Liver (tissue), 8 donors: ENCODE measurements at regions not wholly inside any gene's neighbourhood (a gene's known extent, or its start where the extent isn't known, plus 50 kb on each side); places are given as distances from the start of the nearest gene placed in this dataset.

Experiments
- DNase-seq: peaks from one replicate; pipeline ENCODE4 v3.0.0-alpha.2; 2017; ENCODE audit warnings: low spot score
- H3K27ac ChIP-seq, 2 donors: one replicate each; pipeline ENCODE4 v1.7.0; 2013; ENCODE audit warnings: inconsistent platforms in 2 of 2, low read length in 2 of 2, control low read depth in 1 of 2, low read depth in 1 of 2, mild to moderate bottlenecking in 1 of 2
- H3K27me3 ChIP-seq, 4 donors: one replicate each; pipeline versions ENCODE4 v1.6.1 to v1.7.0; 2013; ENCODE audit warnings: low read length in 3 of 4, inconsistent platforms in 1 of 4, mild to moderate bottlenecking in 1 of 4, moderate library complexity in 1 of 4; ENCODE audit not compliant: control insufficient read depth in 4 of 4, insufficient read depth in 4 of 4
- H3K36me3 ChIP-seq, 4 donors: one replicate each; pipeline versions ENCODE4 v1.6.1 to v1.7.0; 2013; ENCODE audit warnings: low read length in 3 of 4, mild to moderate bottlenecking in 3 of 4, low read depth in 1 of 4, moderate library complexity in 1 of 4; ENCODE audit not compliant: control insufficient read depth in 4 of 4, insufficient read depth in 3 of 4
- H3K4me1 ChIP-seq, 4 donors: one replicate each; pipeline versions ENCODE4 v1.6.1 to v1.7.0; 2013; ENCODE audit warnings: low read length in 3 of 4, mild to moderate bottlenecking in 3 of 4, moderate library complexity in 1 of 4; ENCODE audit not compliant: control insufficient read depth in 4 of 4, insufficient read depth in 4 of 4
- H3K4me3 ChIP-seq, 3 donors: one replicate each; pipeline versions ENCODE4 v1.6.1 to v1.7.0; 2013; ENCODE audit warnings: low read length in 3 of 3, control low read depth in 1 of 3, low read depth in 1 of 3, mild to moderate bottlenecking in 1 of 3
- H3K9ac ChIP-seq, 2 donors: one replicate each; pipeline ENCODE4 v1.7.0; 2013; ENCODE audit warnings: low read length in 2 of 2, mild to moderate bottlenecking in 2 of 2, moderate library complexity in 2 of 2, control low read depth in 1 of 2, low read depth in 1 of 2
- H3K9me3 ChIP-seq, 4 donors: one replicate each; pipeline versions ENCODE4 v1.6.1 to v1.7.0; 2013; ENCODE audit warnings: low read length in 3 of 4; ENCODE audit not compliant: control insufficient read depth in 4 of 4
- CTCF ChIP-seq: fragments of 150-350 bp; IDR thresholded peaks from 2 replicates; pipeline ENCODE4 v1.5.1; 2017; ENCODE audit warnings: improper control_type of control experiment, low read depth, low read length; ENCODE audit not compliant: missing input control
- HNF4A ChIP-seq, 2 donors: conservative IDR thresholded peaks; 2 replicates each; pipeline ENCODE4 v1.6.1; 2016; ENCODE audit warnings: antibody characterized with exemption in 2 of 2, mild to moderate bottlenecking in 2 of 2
- RAD21 ChIP-seq, 2 donors: IDR thresholded peaks; 2 replicates each; pipeline ENCODE4 v1.6.1; 2016; ENCODE audit warnings: antibody characterized with exemption in 2 of 2, mild to moderate bottlenecking in 2 of 2
- TAF1 ChIP-seq: conservative IDR thresholded peaks from 2 replicates; pipeline ENCODE4 v1.6.1; 2016; ENCODE audit warnings: antibody characterized with exemption, mild to moderate bottlenecking
- YY1 ChIP-seq: IDR thresholded peaks from 2 replicates; pipeline ENCODE4 v1.6.1; 2016; ENCODE audit warnings: antibody characterized with exemption, mild to moderate bottlenecking
- WGBS: extraction: QIAGEN DNeasy Blood & Tissue Kit; methylation state at CpG from one replicate; pipeline ENCODE4 v1.1.7; 2013; 5-methylcytosine and 5-hydroxymethylcytosine counted together
- TF ChIP-seq, protein P1 (sequence below): IDR thresholded peaks from 2 replicates; pipeline ENCODE4 v1.6.1; 2016; ENCODE audit warnings: antibody characterized with exemption, mild to moderate bottlenecking
- TF ChIP-seq, protein P2 (sequence below): IDR thresholded peaks from 2 replicates; pipeline ENCODE4 v1.6.1; 2016; ENCODE audit warnings: antibody characterized with exemption
- donor health status: healthy.
- donor health status: healthy.
- donor health status: healthy.
- donor health status: healthy.
- donor health status: healthy.

- H3K27ac ChIP-seq = no peak overlapping the region
- H3K4me1 ChIP-seq = no peaks in the 10 kb centered on the region
- no peak overlapping the region for H3K9ac ChIP-seq
- no peaks in the 10 kb centered on the region for H3K27me3 ChIP-seq
- TF ChIP-seq HNF4A (conservative IDR thresholded peaks at IDR 0.05) (no peak), YY1 (no peak)
- no peak for DNase-seq
- no peak overlapping the region for H3K4me3 ChIP-seq
- WGBS = 94% methylated on average over 11 of the region's 11 CpGs
- no peaks in the 10 kb centered on the region for H3K9me3 ChIP-seq
- H3K36me3 ChIP-seq = no peaks in the 10 kb centered on the region
These were observed 1255.8 kb upstream of the CDH8 start for GRCh38 chr16:63292036-63292435.

- Histone ChIP-seq H3K36me3 (no peaks in the 10 kb centered on the region), H3K27ac (no peak overlapping the region), H3K9ac (no peak overlapping the region), H3K4me1 (no peaks in the 10 kb centered on the region), H3K9me3 (no peaks in the 10 kb centered on the region), H3K27me3 (no peaks in the 10 kb centered on the region), H3K4me3 (no peak overlapping the region)
- peak; percentile 79 for TF ChIP-seq CTCF
- TF ChIP-seq TAF1 = no peak
- TF ChIP-seq RAD21 (IDR thresholded peaks at IDR 0.05) = peak; percentile 80 to 92
- WGBS = 51% methylated on average over 16 of the region's 16 CpGs
- peak; percentile 46 for DNase-seq
These were observed 1253.7 kb upstream of the CDH8 start for GRCh38 chr16:63289834-63290460.

GRCh38 chr16:63287401-63287800 is 1251.2 kb upstream of the CDH8 start:
- Histone ChIP-seq H3K36me3 (no peaks in the 10 kb centered on the region), H3K27me3 (no peaks in the 10 kb centered on the region), H3K4me1 (no peaks in the 10 kb centered on the region), H3K9ac (no peak overlapping the region), H3K27ac (no peak overlapping the region), H3K4me3 (no peak overlapping the region), H3K9me3 (no peaks in the 10 kb centered on the region)
- no peak for DNase-seq
- WGBS = 67% methylated on average over 2 of the region's 2 CpGs
- TF ChIP-seq, protein P1, sequence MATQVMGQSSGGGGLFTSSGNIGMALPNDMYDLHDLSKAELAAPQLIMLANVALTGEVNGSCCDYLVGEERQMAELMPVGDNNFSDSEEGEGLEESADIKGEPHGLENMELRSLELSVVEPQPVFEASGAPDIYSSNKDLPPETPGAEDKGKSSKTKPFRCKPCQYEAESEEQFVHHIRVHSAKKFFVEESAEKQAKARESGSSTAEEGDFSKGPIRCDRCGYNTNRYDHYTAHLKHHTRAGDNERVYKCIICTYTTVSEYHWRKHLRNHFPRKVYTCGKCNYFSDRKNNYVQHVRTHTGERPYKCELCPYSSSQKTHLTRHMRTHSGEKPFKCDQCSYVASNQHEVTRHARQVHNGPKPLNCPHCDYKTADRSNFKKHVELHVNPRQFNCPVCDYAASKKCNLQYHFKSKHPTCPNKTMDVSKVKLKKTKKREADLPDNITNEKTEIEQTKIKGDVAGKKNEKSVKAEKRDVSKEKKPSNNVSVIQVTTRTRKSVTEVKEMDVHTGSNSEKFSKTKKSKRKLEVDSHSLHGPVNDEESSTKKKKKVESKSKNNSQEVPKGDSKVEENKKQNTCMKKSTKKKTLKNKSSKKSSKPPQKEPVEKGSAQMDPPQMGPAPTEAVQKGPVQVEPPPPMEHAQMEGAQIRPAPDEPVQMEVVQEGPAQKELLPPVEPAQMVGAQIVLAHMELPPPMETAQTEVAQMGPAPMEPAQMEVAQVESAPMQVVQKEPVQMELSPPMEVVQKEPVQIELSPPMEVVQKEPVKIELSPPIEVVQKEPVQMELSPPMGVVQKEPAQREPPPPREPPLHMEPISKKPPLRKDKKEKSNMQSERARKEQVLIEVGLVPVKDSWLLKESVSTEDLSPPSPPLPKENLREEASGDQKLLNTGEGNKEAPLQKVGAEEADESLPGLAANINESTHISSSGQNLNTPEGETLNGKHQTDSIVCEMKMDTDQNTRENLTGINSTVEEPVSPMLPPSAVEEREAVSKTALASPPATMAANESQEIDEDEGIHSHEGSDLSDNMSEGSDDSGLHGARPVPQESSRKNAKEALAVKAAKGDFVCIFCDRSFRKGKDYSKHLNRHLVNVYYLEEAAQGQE = no peak
- no peak for TF ChIP-seq RAD21 (IDR thresholded peaks at IDR 0.05)
- no peak for TF ChIP-seq HNF4A (conservative IDR thresholded peaks at IDR 0.05)
- TF ChIP-seq, protein P2, sequence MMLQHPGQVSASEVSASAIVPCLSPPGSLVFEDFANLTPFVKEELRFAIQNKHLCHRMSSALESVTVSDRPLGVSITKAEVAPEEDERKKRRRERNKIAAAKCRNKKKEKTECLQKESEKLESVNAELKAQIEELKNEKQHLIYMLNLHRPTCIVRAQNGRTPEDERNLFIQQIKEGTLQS = no peak
